OCI-LY3 (cell line): ENCODE measurements at regions not wholly inside any gene's neighbourhood (a gene's known extent, or its start where the extent isn't known, plus 50 kb on each side); places are given as distances from the start of the nearest gene placed in this dataset.

ENCODE experiments used
- H2AFZ ChIP-seq: fragments of 200-600, 300-600 bp; shearing (Covaris generic); 2 replicates; pipeline ENCODE4 v1.6.0; 2014; ENCODE audit warnings: antibody characterized with exemption, low read depth, low read length
- H3K27ac ChIP-seq: fragments of 200-600, 300-600 bp; sonication (generic); 2 replicates; pipeline ENCODE4 v1.5.1; 2014; ENCODE audit warnings: mild to moderate bottlenecking, low read length, moderate library complexity, mixed read lengths
- H3K27me3 ChIP-seq: fragments of 200-600, 300-600 bp; sonication (generic); 2 replicates; pipeline ENCODE4 v1.6.1; 2014; ENCODE audit warnings: low read depth, low read length, mixed read lengths
- H3K36me3 ChIP-seq: fragments of 200-600, 300-600 bp; sonication (generic); replicated peaks from 2 replicates; pipeline ENCODE3; 2014; ENCODE audit warnings: low read depth, low read length, mixed read lengths
- H3K4me1 ChIP-seq: fragments of 300-600, 200-600 bp; sonication (generic); 2 replicates; pipeline ENCODE4 v1.6.1; 2014; ENCODE audit warnings: low read length, mixed read lengths
- H3K4me2 ChIP-seq: fragments of 200-600, 300-600 bp; sonication (generic); 2 replicates; pipeline ENCODE4 v1.6.1; 2014; ENCODE audit warnings: low read length, mixed read lengths
- H3K4me3 ChIP-seq: fragments of 300-600, 200-600 bp; sonication (generic); 2 replicates; pipeline ENCODE4 v1.5.1; 2014; ENCODE audit warnings: antibody characterized with exemption, mild to moderate bottlenecking, low read length, moderate library complexity
- H3K79me2 ChIP-seq: fragments of 300-600, 200-600 bp; shearing (Covaris generic); 2 replicates; pipeline ENCODE4 v1.6.1; 2014; ENCODE audit warnings: mild to moderate bottlenecking, low read length, mixed read lengths
- H3K9ac ChIP-seq: fragments of 300-600, 200-600 bp; shearing (Covaris generic); 2 replicates; pipeline ENCODE4 v1.6.0; 2014; ENCODE audit warnings: mild to moderate bottlenecking, low read length, moderate library complexity
- H3K9me3 ChIP-seq: fragments of 200-600, 300-600 bp; shearing (Covaris generic); 2 replicates; pipeline ENCODE4 v1.6.1; 2014; ENCODE audit warnings: low read length, mixed read lengths; ENCODE audit not compliant: insufficient read depth
- H4K20me1 ChIP-seq: fragments of 200-600, 300-600 bp; sonication (generic); 2 replicates; pipeline ENCODE4 v1.6.1; 2016; ENCODE audit warnings: low read length, mixed read lengths; ENCODE audit not compliant: insufficient read depth
- CTCF ChIP-seq: fragments of 200-600, 300-600 bp; sonication (generic); IDR thresholded peaks from 2 replicates; pipeline ENCODE4 v1.5.1; 2014; ENCODE audit warnings: antibody characterized with exemption, low read length, low read depth
- EZH2phosphoT487 ChIP-seq: fragments of 200-600 bp; shearing (Covaris generic); IDR thresholded peaks from 2 replicates; pipeline ENCODE4 v1.6.1; 2018; ENCODE audit warnings: antibody characterized with exemption, mixed run types, low read depth

GRCh38 chr1:29849038-29849750, 612.9 kb downstream of the PTPRU start:
- H3K27me3 ChIP-seq: no peaks in the 10 kb centered on the region
- H3K4me3 ChIP-seq: no peak overlapping the region
- TF ChIP-seq CTCF: peak; percentile 61
- TF ChIP-seq EZH2phosphoT487: no peak
- no peak overlapping the region for H2AFZ ChIP-seq
- H4K20me1 ChIP-seq: no peaks in the 10 kb centered on the region
- H3K79me2 ChIP-seq: no peaks in the 10 kb centered on the region
- H3K9me3 ChIP-seq: no peaks in the 10 kb centered on the region
- no peak overlapping the region for H3K9ac ChIP-seq
- no peaks in the 10 kb centered on the region for H3K4me1 ChIP-seq
- H3K4me2 ChIP-seq: no peak overlapping the region
- no peak overlapping the region for H3K27ac ChIP-seq
- no peaks in the 10 kb centered on the region for H3K36me3 ChIP-seq

GRCh38 chr1:29845910-29846309, 609.6 kb downstream of the PTPRU start:
- Histone ChIP-seq H3K4me2 (no peak overlapping the region), H3K4me1 (no peaks in the 10 kb centered on the region), H3K79me2 (no peaks in the 10 kb centered on the region), H4K20me1 (no peaks in the 10 kb centered on the region), H3K9me3 (no peaks in the 10 kb centered on the region), H3K27me3 (no peaks in the 10 kb centered on the region), H3K4me3 (no peak overlapping the region), H2AFZ (no peak overlapping the region), H3K36me3 (no peaks in the 10 kb centered on the region), H3K9ac (no peak overlapping the region), H3K27ac (no peak overlapping the region)
- TF ChIP-seq EZH2phosphoT487 (no peak), CTCF (no peak)

- Histone ChIP-seq H3K4me1 (no peaks in the 10 kb centered on the region), H3K9me3 (no peaks in the 10 kb centered on the region), H3K79me2 (no peaks in the 10 kb centered on the region), H2AFZ (no peak overlapping the region), H3K27ac (no peak overlapping the region), H3K36me3 (no peaks in the 10 kb centered on the region), H3K9ac (no peak overlapping the region), H3K27me3 (no peaks in the 10 kb centered on the region), H3K4me2 (no peak overlapping the region), H3K4me3 (no peak overlapping the region), H4K20me1 (no peaks in the 10 kb centered on the region)
- TF ChIP-seq EZH2phosphoT487: no peak
- no peak for TF ChIP-seq CTCF
These were observed 605.8 kb downstream of the PTPRU start for GRCh38 chr1:29842130-29842529.

DNA sequence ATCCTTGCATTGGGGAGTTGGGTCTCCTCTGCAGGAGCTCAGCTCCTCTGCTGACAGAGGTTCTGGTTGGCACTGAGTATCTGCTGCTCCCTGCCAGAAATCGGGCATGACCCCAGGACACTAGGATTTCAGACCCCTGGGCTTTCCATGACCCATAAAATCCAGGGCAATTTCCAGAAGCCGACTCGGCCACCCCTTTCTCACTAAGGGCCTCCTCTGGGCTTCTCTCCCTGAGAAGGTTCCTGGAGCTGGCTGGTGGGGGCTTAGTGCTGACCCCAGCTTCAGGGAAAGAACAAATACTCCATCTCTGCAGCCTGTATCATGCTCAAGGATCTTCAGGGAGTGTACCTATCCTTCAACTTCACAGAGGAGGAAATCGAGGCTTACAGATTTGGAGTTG, 603.4 kb downstream of the PTPRU start:
- H3K36me3 ChIP-seq: no peaks in the 10 kb centered on the region
- H3K79me2 ChIP-seq: no peaks in the 10 kb centered on the region
- H3K4me1 ChIP-seq: no peaks in the 10 kb centered on the region
- H3K9ac ChIP-seq: no peak overlapping the region
- no peak overlapping the region for H3K4me3 ChIP-seq
- no peak overlapping the region for H3K4me2 ChIP-seq
- H3K9me3 ChIP-seq: no peaks in the 10 kb centered on the region
- no peak for TF ChIP-seq EZH2phosphoT487
- no peak for TF ChIP-seq CTCF
- no peak overlapping the region for H2AFZ ChIP-seq
- H3K27me3 ChIP-seq: no peaks in the 10 kb centered on the region
- no peaks in the 10 kb centered on the region for H4K20me1 ChIP-seq
- H3K27ac ChIP-seq: no peak overlapping the region
